IMR-90 (cell line): ENCODE measurements at regions not wholly inside any gene's neighbourhood (a gene's known extent, or its start where the extent isn't known, plus 50 kb on each side); places are given as distances from the start of the nearest gene placed in this dataset.

ENCODE experiments used
- CEBPB ChIP-seq: IDR thresholded peaks from 2 replicates; pipeline ENCODE4 v1.6.1; 2012; ENCODE audit warnings: low read depth, low read length, improper control_type of control experiment
- CHD1 ChIP-seq: IDR thresholded peaks from 2 replicates; pipeline ENCODE4 v1.6.1; 2012; ENCODE audit warnings: low read depth, low read length, improper control_type of control experiment
- FOS ChIP-seq: fragments of 150-350 bp; IDR thresholded peaks from 2 replicates; pipeline ENCODE4 v1.6.1; 2016; ENCODE audit warnings: low read depth, low read length
- MAZ ChIP-seq: IDR thresholded peaks from 2 replicates; pipeline ENCODE4 v1.6.1; 2012; ENCODE audit warnings: low read depth, mild to moderate bottlenecking, low read length, improper control_type of control experiment, moderate library complexity, borderline replicate concordance
- MXI1 ChIP-seq: IDR thresholded peaks from 2 replicates; pipeline ENCODE4 v1.6.1; 2012; ENCODE audit warnings: low read depth, mild to moderate bottlenecking, low read length, moderate library complexity, borderline replicate concordance
- POLR2A ChIP-seq: IDR thresholded peaks from 2 replicates; pipeline ENCODE4 v1.6.1; 2012; ENCODE audit warnings: mild to moderate bottlenecking, low read depth, low read length
- RAD21 ChIP-seq: IDR thresholded peaks from 2 replicates; pipeline ENCODE4 v1.6.1; 2012; ENCODE audit warnings: low read length, improper control_type of control experiment
- TF ChIP-seq, protein P1 (sequence below): conservative IDR thresholded peaks from 2 replicates; pipeline ENCODE4 v1.5.1; 2012; ENCODE audit warnings: mild to moderate bottlenecking, low read depth, low read length, improper control_type of control experiment
- TF ChIP-seq, protein P2 (sequence below): fragments of 150-350 bp; IDR thresholded peaks from 2 replicates; pipeline ENCODE4 v1.6.1; 2017; ENCODE audit warnings: mild to moderate bottlenecking, antibody characterized with exemption, low read length, low read depth

DNA sequence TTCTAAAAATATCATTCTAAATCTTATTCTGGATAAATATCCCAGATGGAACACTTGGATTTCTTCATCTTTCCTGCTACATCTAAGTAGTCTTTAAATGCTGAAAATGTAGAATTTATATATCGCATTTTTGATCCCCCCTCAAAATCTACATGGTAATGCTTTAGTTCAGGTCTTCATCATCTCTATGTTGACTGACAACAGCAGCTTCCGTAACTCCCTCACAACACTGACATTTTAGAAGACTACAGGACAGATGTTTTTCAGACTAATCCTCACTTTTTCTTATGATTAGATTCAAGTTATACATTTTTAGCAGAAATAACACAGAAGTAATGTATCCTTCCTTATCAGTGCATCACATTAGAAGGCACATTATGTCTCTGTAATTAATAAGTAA is 336.5 kb downstream of the LMO4 start:
- TF ChIP-seq, protein P1, sequence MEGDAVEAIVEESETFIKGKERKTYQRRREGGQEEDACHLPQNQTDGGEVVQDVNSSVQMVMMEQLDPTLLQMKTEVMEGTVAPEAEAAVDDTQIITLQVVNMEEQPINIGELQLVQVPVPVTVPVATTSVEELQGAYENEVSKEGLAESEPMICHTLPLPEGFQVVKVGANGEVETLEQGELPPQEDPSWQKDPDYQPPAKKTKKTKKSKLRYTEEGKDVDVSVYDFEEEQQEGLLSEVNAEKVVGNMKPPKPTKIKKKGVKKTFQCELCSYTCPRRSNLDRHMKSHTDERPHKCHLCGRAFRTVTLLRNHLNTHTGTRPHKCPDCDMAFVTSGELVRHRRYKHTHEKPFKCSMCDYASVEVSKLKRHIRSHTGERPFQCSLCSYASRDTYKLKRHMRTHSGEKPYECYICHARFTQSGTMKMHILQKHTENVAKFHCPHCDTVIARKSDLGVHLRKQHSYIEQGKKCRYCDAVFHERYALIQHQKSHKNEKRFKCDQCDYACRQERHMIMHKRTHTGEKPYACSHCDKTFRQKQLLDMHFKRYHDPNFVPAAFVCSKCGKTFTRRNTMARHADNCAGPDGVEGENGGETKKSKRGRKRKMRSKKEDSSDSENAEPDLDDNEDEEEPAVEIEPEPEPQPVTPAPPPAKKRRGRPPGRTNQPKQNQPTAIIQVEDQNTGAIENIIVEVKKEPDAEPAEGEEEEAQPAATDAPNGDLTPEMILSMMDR, result no peak
- TF ChIP-seq MAZ (no peak), RAD21 (no peak), CEBPB (no peak), POLR2A (no peak), MXI1 (no peak), CHD1 (no peak), FOS (no peak)
- TF ChIP-seq, protein P2, sequence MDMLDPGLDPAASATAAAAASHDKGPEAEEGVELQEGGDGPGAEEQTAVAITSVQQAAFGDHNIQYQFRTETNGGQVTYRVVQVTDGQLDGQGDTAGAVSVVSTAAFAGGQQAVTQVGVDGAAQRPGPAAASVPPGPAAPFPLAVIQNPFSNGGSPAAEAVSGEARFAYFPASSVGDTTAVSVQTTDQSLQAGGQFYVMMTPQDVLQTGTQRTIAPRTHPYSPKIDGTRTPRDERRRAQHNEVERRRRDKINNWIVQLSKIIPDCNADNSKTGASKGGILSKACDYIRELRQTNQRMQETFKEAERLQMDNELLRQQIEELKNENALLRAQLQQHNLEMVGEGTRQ, result no peak
